OCI-LY7 (cell line): ENCODE measurements at regions not wholly inside any gene's neighbourhood (a gene's known extent, or its start where the extent isn't known, plus 50 kb on each side); places are given as distances from the start of the nearest gene placed in this dataset.

Experiments used
- BruUV-seq: library from RNA; stranded (reverse); fragments of 400-500 nt; replicated peaks from 2 replicates; lab custom pipeline; 2021; lab: Mats Ljungman, UMichigan
- CTCF ChIA-PET: fragments of 300-600 bp; sonication (Branson Sonifier 250); formaldehyde crosslinking; loops from one replicate; lab custom pipeline; 2022; ENCODE audit warnings: antibody characterized with exemption; ENCODE audit not compliant: unreplicated experiment; lab: Charles Lee
- POLR2A ChIA-PET: fragments of 300-600 bp; sonication (Branson Sonifier 250); formaldehyde crosslinking; loops from one replicate; lab custom pipeline; 2022; ENCODE audit warnings: antibody characterized with exemption; lab: Charles Lee
- DNase-seq: peaks from one replicate; pipeline ENCODE4 v3.0.0-alpha.2; 2015; ENCODE audit warnings: low spot score
- H2AFZ ChIP-seq: fragments of 200-600 bp; sonication (generic), shearing (Covaris generic); 2 replicates; pipeline ENCODE4 v1.6.1; 2014; ENCODE audit warnings: mild to moderate bottlenecking, antibody characterized with exemption, low read length, moderate library complexity
- H3K27ac ChIP-seq: fragments of 200-600 bp; sonication (generic); 2 replicates; pipeline ENCODE4 v1.5.1; 2014; ENCODE audit warnings: mixed run types, low read depth, mild to moderate bottlenecking, moderate library complexity, low read length, inconsistent platforms; ENCODE audit not compliant: poor library complexity, severe bottlenecking
- H3K36me3 ChIP-seq: fragments of 200-600 bp; sonication (generic); 2 replicates; pipeline ENCODE4 v1.6.1; 2014; ENCODE audit warnings: mild to moderate bottlenecking, antibody characterized with exemption, low read length, moderate library complexity, mixed read lengths; ENCODE audit not compliant: insufficient read depth
- H3K4me1 ChIP-seq: fragments of 200-600 bp; sonication (generic); 2 replicates; pipeline ENCODE4 v1.5.1; 2014; ENCODE audit warnings: mild to moderate bottlenecking, low read length; ENCODE audit not compliant: insufficient read depth, poor library complexity, severe bottlenecking
- H3K4me2 ChIP-seq: fragments of 200-600 bp; sonication (generic); 2 replicates; pipeline ENCODE4 v1.6.1; 2014; ENCODE audit warnings: mild to moderate bottlenecking, low read length
- H3K4me3 ChIP-seq: fragments of 200-600 bp; sonication (generic); 2 replicates; pipeline ENCODE4 v1.5.1; 2014; ENCODE audit warnings: mild to moderate bottlenecking, low read depth, low read length; ENCODE audit not compliant: poor library complexity, severe bottlenecking
- H3K79me2 ChIP-seq: fragments of 200-600 bp; sonication (generic); 2 replicates; pipeline ENCODE4 v1.6.1; 2016; ENCODE audit warnings: low read depth, mild to moderate bottlenecking, low read length, moderate library complexity, mixed read lengths; ENCODE audit not compliant: insufficient read depth
- H3K9me2 ChIP-seq: fragments of 200-600 bp; sonication (generic); 2 replicates; pipeline ENCODE4 v1.6.1; 2016; ENCODE audit warnings: mild to moderate bottlenecking, low read length, mixed read lengths; ENCODE audit not compliant: insufficient read depth
- H3K9me3 ChIP-seq: fragments of 200-600 bp; sonication (generic); 2 replicates; pipeline ENCODE4 v1.6.1; 2014; ENCODE audit warnings: mild to moderate bottlenecking, mixed run types, low read length, mixed read lengths
- H4K20me1 ChIP-seq: fragments of 200-600 bp; sonication (generic); 2 replicates; pipeline ENCODE4 v1.6.1; 2014; ENCODE audit warnings: mild to moderate bottlenecking, antibody characterized with exemption, low read length, moderate library complexity, mixed read lengths; ENCODE audit not compliant: insufficient read depth
- EZH2phosphoT487 ChIP-seq: fragments of 200-600 bp; sonication (generic); IDR thresholded peaks from 2 replicates; pipeline ENCODE4 v1.6.1; 2018; ENCODE audit warnings: low read depth, borderline replicate concordance, mild to moderate bottlenecking, mixed run types, antibody characterized with exemption, low read length, moderate library complexity, mixed read lengths
- intact Hi-C: fragments of 100-400 bp; cut with micrococcal nuclease; formaldehyde crosslinking; loops from one replicate; pipeline ENCODE4 v1.10.0; 2022; ENCODE audit not compliant: unreplicated experiment
- TF ChIP-seq, protein P1 (sequence below): fragments of 200-600 bp; sonication (generic); conservative IDR thresholded peaks from 2 replicates; pipeline ENCODE4 v1.5.1; 2014; ENCODE audit warnings: mild to moderate bottlenecking, antibody characterized with exemption, low read length, moderate library complexity, mixed read lengths

DNA sequence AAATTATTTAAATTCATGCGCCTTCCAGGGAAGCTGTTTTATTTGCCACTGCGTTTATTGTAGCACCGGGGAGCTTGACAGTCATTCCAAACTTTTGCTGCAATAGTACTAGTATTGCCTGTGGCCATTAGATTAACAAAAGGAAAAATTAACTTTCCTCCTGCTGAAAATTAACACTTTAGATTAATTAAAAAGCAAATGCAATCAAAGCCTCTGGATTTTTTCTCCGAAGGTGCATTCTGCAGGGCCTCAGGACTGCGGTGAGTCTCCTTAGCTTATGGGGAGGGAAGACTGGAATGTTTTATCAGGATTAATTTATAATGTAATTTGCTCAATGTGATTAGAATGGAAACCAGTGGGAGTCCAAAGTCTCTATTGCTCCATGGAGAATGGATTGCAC lies 456.4 kb upstream of the CFAP20DC start:
- no peaks in the 10 kb centered on the region for H3K4me1 ChIP-seq
- no peak overlapping the region for H3K4me3 ChIP-seq
- no peak for DNase-seq
- H3K79me2 ChIP-seq, result no peaks in the 10 kb centered on the region
- H3K4me2 ChIP-seq, result no peak overlapping the region
- no peaks in the 10 kb centered on the region for H4K20me1 ChIP-seq
- no peaks in the 10 kb centered on the region for H3K9me2 ChIP-seq
- ChIA-PET POLR2A (interaction anchor here (0.5 kb wide), 1 partner anchor 32 kb away, joined by 5 read pairs; no protein-coding TSS in a partner anchor), CTCF (no interaction called here)
- H3K27ac ChIP-seq, result no peak overlapping the region
- TF ChIP-seq EZH2phosphoT487, result no peak
- TF ChIP-seq, protein P1, sequence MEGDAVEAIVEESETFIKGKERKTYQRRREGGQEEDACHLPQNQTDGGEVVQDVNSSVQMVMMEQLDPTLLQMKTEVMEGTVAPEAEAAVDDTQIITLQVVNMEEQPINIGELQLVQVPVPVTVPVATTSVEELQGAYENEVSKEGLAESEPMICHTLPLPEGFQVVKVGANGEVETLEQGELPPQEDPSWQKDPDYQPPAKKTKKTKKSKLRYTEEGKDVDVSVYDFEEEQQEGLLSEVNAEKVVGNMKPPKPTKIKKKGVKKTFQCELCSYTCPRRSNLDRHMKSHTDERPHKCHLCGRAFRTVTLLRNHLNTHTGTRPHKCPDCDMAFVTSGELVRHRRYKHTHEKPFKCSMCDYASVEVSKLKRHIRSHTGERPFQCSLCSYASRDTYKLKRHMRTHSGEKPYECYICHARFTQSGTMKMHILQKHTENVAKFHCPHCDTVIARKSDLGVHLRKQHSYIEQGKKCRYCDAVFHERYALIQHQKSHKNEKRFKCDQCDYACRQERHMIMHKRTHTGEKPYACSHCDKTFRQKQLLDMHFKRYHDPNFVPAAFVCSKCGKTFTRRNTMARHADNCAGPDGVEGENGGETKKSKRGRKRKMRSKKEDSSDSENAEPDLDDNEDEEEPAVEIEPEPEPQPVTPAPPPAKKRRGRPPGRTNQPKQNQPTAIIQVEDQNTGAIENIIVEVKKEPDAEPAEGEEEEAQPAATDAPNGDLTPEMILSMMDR, result no peak
- H2AFZ ChIP-seq, result no peak overlapping the region
- BruUV-seq, result no TSS peak
- H3K36me3 ChIP-seq, result no peaks in the 10 kb centered on the region
- H3K9me3 ChIP-seq, result 0 out of 2 replicates have a peak, but pooled peaks cover 4% of the 10 kb centered on the region
- intact Hi-C loops, result loop anchor here (10.0 kb wide), 1 partner anchor 59 kb away; no protein-coding TSS in a partner anchor

DNA sequence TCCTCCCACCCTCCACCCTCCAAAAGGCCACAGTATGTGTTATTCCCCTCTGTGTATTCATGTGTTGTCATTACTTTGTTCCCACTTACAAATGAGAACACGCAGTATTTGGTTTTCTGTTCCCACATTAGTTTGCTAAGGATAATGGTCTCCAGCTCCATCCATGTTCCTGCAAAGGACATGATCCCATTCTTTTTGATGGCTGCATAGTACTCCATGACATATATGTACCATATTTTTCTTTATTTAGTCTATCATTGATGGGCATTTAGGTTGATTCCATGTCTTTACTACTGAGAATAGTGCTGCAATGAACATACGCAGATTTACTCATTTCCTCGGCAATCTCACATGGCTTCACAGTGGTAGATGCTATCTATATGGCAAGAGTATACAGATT lies 453.6 kb upstream of the CFAP20DC start:
- intact Hi-C loops, result loop anchor here (10.0 kb wide), 1 partner anchor 61 kb away; no protein-coding TSS in a partner anchor
- Histone ChIP-seq H3K4me3 (no peak overlapping the region), H3K27ac (no peak overlapping the region), H3K9me3 (0 out of 2 replicates have a peak, but pooled peaks cover 4% of the 10 kb centered on the region), H2AFZ (no peak overlapping the region), H3K4me1 (no peaks in the 10 kb centered on the region), H3K79me2 (no peaks in the 10 kb centered on the region), H3K36me3 (no peaks in the 10 kb centered on the region), H4K20me1 (no peaks in the 10 kb centered on the region), H3K4me2 (no peak overlapping the region), H3K9me2 (no peaks in the 10 kb centered on the region)
- ChIA-PET POLR2A (no interaction called here), CTCF (no interaction called here)
- DNase-seq, result no peak
- no peak for TF ChIP-seq EZH2phosphoT487
- TF ChIP-seq, protein P1, result no peak
- no TSS peak for BruUV-seq

DNA sequence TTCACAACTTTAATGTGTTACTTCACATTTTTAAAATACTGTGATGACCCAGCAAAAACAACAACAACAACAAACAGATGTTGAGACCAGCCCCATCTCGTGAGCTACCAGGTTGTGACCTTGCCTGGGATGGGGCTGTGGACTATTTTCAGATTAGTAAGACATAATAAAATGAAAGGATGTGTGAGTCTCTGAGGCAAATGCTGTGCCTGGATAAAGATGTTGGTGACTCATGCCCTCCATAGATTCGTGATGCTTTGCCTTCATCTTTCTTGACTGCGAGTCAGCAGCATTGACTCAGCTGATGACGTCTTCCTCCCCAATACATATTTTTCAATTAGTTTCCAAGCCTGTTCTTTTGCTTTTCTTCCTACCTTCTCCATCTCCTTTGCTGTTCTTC lies 453.0 kb upstream of the CFAP20DC start:
- DNase-seq, result no peak
- Histone ChIP-seq H3K9me2 (no peaks in the 10 kb centered on the region), H3K4me1 (no peaks in the 10 kb centered on the region), H3K27ac (no peak overlapping the region), H3K79me2 (no peaks in the 10 kb centered on the region), H3K9me3 (0 out of 2 replicates have a peak, but pooled peaks cover 4% of the 10 kb centered on the region), H4K20me1 (no peaks in the 10 kb centered on the region), H2AFZ (no peak overlapping the region), H3K36me3 (no peaks in the 10 kb centered on the region), H3K4me2 (no peak overlapping the region), H3K4me3 (no peak overlapping the region)
- TF ChIP-seq, protein P1, result no peak
- TF ChIP-seq EZH2phosphoT487, result no peak
- ChIA-PET POLR2A (no interaction called here), CTCF (no interaction called here)
- intact Hi-C loops, result loop anchor here (10.0 kb wide), 1 partner anchor 62 kb away; no protein-coding TSS in a partner anchor
- BruUV-seq, result no TSS peak
